ENCODE measurements at regions not wholly inside any gene's neighbourhood (a gene's known extent, or its start where the extent isn't known, plus 50 kb on each side); places are given as distances from the start of the nearest gene placed in this dataset.

DNA sequence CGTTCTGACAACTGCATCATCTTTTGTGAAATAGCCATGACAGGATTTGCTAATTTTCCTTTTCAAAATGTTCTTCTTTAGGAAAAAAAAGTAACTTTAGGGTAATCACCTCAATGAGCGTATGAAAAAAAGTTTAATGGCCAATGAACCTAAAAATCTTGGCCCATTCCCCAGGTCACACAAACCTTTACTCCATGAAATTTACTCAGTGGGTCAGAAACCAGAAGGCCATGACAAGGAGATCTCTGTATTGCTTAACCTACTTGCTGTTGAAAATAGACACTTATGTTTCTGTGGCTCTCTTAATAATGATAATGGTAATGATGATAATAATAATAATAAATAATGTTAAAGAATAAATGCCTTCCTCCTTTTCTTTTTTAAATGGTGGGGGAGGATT lies 180.8 kb upstream of the IRX3 start:
- Histone ChIP-seq H3K9me3 (ENCODE audit: control insufficient read depth, low read length) (no peaks in the 10 kb centered on the region), H2AFZ (no peak overlapping the region)
- TF ChIP-seq CTCF (IDR thresholded peaks at IDR 0.05), result no peak

GRCh38 chr16:54466233-54466632 lies 179.6 kb upstream of the IRX3 start:
- Histone ChIP-seq H3K9me3 (ENCODE audit: control insufficient read depth, low read length) (no peaks in the 10 kb centered on the region), H2AFZ (no peak overlapping the region), H3K9ac (no peak overlapping the region), H3K36me3 (ENCODE audit: control insufficient read depth, insufficient read depth, low read length) (no peaks in the 10 kb centered on the region), H3K4me3 (ENCODE audit: low read depth, low read length) (no peak overlapping the region), H3K79me2 (no peaks in the 10 kb centered on the region), H3K4me1 (no peaks in the 10 kb centered on the region), H3K27me3 (ENCODE audit: control insufficient read depth, insufficient read depth, low read length) (no peaks in the 10 kb centered on the region), H3K27ac (no peak overlapping the region), H3K4me2 (ENCODE audit: low read length) (no peak overlapping the region)
- no peak for TF ChIP-seq CTCF (IDR thresholded peaks at IDR 0.05)

More for the DNA sequence above, 180.8 kb upstream of the IRX3 start:
- Histone ChIP-seq H3K79me2 (no peaks in the 10 kb centered on the region), H3K27me3 (ENCODE audit: control insufficient read depth, insufficient read depth, low read length) (no peaks in the 10 kb centered on the region), H3K36me3 (ENCODE audit: control insufficient read depth, insufficient read depth, low read length) (no peaks in the 10 kb centered on the region), H3K4me2 (ENCODE audit: low read length) (no peak overlapping the region), H3K9ac (no peak overlapping the region), H3K4me1 (no peaks in the 10 kb centered on the region), H3K27ac (no peak overlapping the region), H3K4me3 (ENCODE audit: low read depth, low read length) (no peak overlapping the region)

DNA sequence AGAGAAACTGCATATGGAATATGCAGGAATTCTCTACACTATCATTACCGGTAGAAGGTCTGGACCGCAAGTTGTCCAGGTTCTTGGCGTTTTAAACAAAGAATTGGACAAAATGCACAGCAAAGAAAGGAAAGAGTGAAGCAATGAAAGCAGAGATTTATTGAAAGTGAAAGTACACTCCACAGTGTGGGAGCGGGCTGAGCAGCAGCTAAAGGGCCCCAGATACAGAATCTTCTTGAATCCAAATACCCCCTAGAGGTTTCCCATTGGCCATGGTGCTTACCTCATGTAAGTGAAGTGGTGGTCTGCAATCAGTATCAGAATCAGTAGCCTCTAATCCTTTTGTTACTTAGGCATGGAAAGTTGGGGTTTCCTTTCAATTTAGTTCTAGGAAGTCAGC lies 178.5 kb upstream of the IRX3 start:
- H2AFZ ChIP-seq, result no peak overlapping the region
- H3K9ac ChIP-seq, result no peak overlapping the region
- H3K27me3 ChIP-seq (ENCODE audit: control insufficient read depth, insufficient read depth, low read length), result no peaks in the 10 kb centered on the region
- H3K9me3 ChIP-seq (ENCODE audit: control insufficient read depth, low read length), result no peaks in the 10 kb centered on the region
- TF ChIP-seq CTCF (IDR thresholded peaks at IDR 0.05), result no peak
- no peak overlapping the region for H3K4me3 ChIP-seq (ENCODE audit: low read depth, low read length)
- no peak overlapping the region for H3K27ac ChIP-seq
- H3K4me1 ChIP-seq, result no peaks in the 10 kb centered on the region
- no peak overlapping the region for H3K4me2 ChIP-seq (ENCODE audit: low read length)
- no peaks in the 10 kb centered on the region for H3K79me2 ChIP-seq
- H3K36me3 ChIP-seq (ENCODE audit: control insufficient read depth, insufficient read depth, low read length), result no peaks in the 10 kb centered on the region

DNA sequence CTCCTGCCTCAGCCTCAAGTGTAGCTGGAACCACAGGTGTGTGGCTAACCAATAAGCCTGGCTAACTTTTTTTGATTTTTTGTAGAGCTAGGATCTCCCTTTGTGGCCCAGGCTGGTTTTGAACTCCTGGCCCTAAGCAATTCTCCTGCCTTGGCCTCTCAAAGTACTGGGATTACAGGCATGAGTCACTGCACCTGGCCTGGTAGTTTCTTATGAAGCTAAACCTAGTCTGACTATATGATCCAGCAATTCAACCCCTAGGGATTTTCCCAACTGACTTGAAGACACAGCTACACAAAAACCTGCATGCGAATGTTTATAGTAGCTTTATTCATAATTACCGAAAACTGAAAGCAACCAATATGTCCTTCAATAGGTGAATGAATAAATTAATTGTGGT lies 176.2 kb upstream of the IRX3 start:
- H3K27me3 ChIP-seq (ENCODE audit: control insufficient read depth, insufficient read depth, low read length), result no peaks in the 10 kb centered on the region
- H2AFZ ChIP-seq, result no peak overlapping the region
- H3K4me2 ChIP-seq (ENCODE audit: low read length), result no peak overlapping the region
- no peaks in the 10 kb centered on the region for H3K36me3 ChIP-seq (ENCODE audit: control insufficient read depth, insufficient read depth, low read length)
- no peaks in the 10 kb centered on the region for H3K79me2 ChIP-seq
- no peak overlapping the region for H3K4me3 ChIP-seq (ENCODE audit: low read depth, low read length)
- no peaks in the 10 kb centered on the region for H3K9me3 ChIP-seq (ENCODE audit: control insufficient read depth, low read length)
- H3K4me1 ChIP-seq, result no peaks in the 10 kb centered on the region
- no peak for TF ChIP-seq CTCF (IDR thresholded peaks at IDR 0.05)
- no peak overlapping the region for H3K27ac ChIP-seq
- H3K9ac ChIP-seq, result no peak overlapping the region

DNA sequence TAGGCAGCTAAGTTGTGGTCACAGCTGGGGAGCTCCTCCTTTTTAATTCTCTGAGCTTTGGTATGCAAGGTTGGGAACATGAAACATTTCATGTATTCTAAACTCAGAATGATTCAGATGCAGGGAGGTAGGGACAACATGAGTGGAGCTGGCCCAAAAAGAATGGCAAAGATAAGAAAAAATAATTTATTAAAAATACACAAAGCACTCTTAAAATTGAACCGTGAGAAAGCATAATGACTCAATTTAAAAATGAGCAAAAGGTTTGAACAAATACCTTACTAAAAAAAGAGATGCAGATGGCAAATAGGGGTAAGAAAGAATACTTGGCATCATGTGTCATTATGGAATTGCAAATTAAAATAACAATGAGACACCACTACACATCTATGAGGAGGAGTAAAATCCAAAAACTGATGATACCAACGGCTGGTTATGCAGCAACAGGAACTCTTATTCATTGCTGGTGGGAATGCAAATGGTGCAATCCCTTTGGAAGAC lies 175.6 kb upstream of the IRX3 start:
- Histone ChIP-seq H3K79me2 (no peaks in the 10 kb centered on the region), H3K27me3 (ENCODE audit: control insufficient read depth, insufficient read depth, low read length) (no peaks in the 10 kb centered on the region), H3K4me3 (ENCODE audit: low read depth, low read length) (no peak overlapping the region), H3K27ac (no peak overlapping the region), H3K4me1 (no peaks in the 10 kb centered on the region), H3K9ac (no peak overlapping the region), H3K9me3 (ENCODE audit: control insufficient read depth, low read length) (no peaks in the 10 kb centered on the region), H3K36me3 (ENCODE audit: control insufficient read depth, insufficient read depth, low read length) (no peaks in the 10 kb centered on the region), H2AFZ (no peak overlapping the region), H3K4me2 (ENCODE audit: low read length) (no peak overlapping the region)
- TF ChIP-seq CTCF (IDR thresholded peaks at IDR 0.05), result no peak
